Heart left ventricle (tissue), 16 donors: ENCODE measurements at regions not wholly inside any gene's neighbourhood (a gene's known extent, or its start where the extent isn't known, plus 50 kb on each side); places are given as distances from the start of the nearest gene placed in this dataset.

ENCODE experiments used
- ATAC-seq, 4 donors: fragments of 200-7000 bp; cut with Tn5 transposase; one replicate each; pipeline ENCODE4 v1.9.1; 2020 to 2022; ENCODE audit warnings: moderate library complexity in 4 of 4, mild to moderate bottlenecking in 3 of 4, moderate number of reproducible peaks in 1 of 4
- DNase-seq, 5 donors: peaks; one replicate each; pipeline ENCODE4 v3.0.0-alpha.2; 2020
- H3K27ac ChIP-seq, 12 donors: fragments of 200-600 bp; sonication (generic) in 4 of 12; one replicate each; pipeline versions ENCODE4 v1.5.0 to v1.8.0; 2016 to 2022; ENCODE audit warnings: mild to moderate bottlenecking in 2 of 12
- H3K27me3 ChIP-seq, 9 donors: fragments of 200-600 bp; sonication (generic) in 2 of 9; one replicate each; pipeline versions ENCODE4 v1.5.1 to v1.8.0; 2016 to 2022; ENCODE audit warnings: mild to moderate bottlenecking in 3 of 9
- H3K36me3 ChIP-seq, 9 donors: fragments of 200-600 bp; sonication (generic) in 2 of 9; one replicate each; pipeline versions ENCODE4 v1.5.0 to v1.8.0; 2018 to 2022; ENCODE audit warnings: mild to moderate bottlenecking in 2 of 9
- H3K4me1 ChIP-seq, 12 donors: fragments of 200-600 bp; sonication (generic) in 4 of 12; one replicate each; pipeline versions ENCODE4 v1.5.0 to v1.8.0; 2016 to 2022; ENCODE audit warnings: mild to moderate bottlenecking in 3 of 12
- H3K4me3 ChIP-seq, 12 donors: fragments of 200-600 bp; sonication (generic) in 4 of 12; one replicate each; pipeline versions ENCODE4 v1.5.0 to v1.8.0; 2017 to 2022; ENCODE audit warnings: mild to moderate bottlenecking in 9 of 12, moderate library complexity in 4 of 12
- H3K9me3 ChIP-seq, 12 donors: fragments of 200-600 bp; sonication (generic) in 4 of 12; one replicate each; pipeline versions ENCODE4 v1.5.0 to v1.8.0; 2016 to 2022; ENCODE audit warnings: mild to moderate bottlenecking in 1 of 12
- POLR2A ChIP-seq, 2 donors: fragments of 450-650 bp; IDR thresholded peaks; one replicate each; pipeline ENCODE4 v1.6.1; 2017; ENCODE audit warnings: antibody characterized with exemption in 2 of 2, mild to moderate bottlenecking in 2 of 2, moderate library complexity in 2 of 2
- WGBS, 4 donors: extraction: QIAGEN DNeasy Blood & Tissue Kit in 2 of 4; methylation state at CpG; one replicate each; pipeline versions ENCODE4 v1.1.5 to v1.1.7; 2013 to 2018; 5-methylcytosine and 5-hydroxymethylcytosine counted together
- intact Hi-C, 10 donors: fragments of 100-400 bp; cut with DNase I; formaldehyde crosslinking; loops; one replicate each; pipeline versions ENCODE4 v1.11.1 to v1.14.2; 2022
- TF ChIP-seq, protein P1 (sequence below), 12 donors: fragments of 200-600 bp; sonication (generic) in 4 of 12; IDR thresholded peaks; one replicate each; pipeline versions ENCODE4 v1.5.0 to v1.8.0; 2018 to 2022; ENCODE audit warnings: antibody characterized with exemption in 12 of 12, mild to moderate bottlenecking in 5 of 12
- donor health status: ischemic (EF 13 %, LVEDD 7.1; RV severe dilation, severe dysfunction).
- donor health status: healthy with polysubstance abuse.
- donor health status: DM: no; HTN: yes; CAD: no.
- donor health status: DM: no; HTN: no; CAD: no.
- donor health status: ischemic (EF 25% LVEDD 6.9; RV normal size, moderate dysfunction).
- donor health status: ischemic (EF 25% LVEDD 5.7; RV mildly dilated, moderate dysfunction).
- donor health status: healthy.
- donor health status: DM: yes; HTN: yes; CAD: no.
- donor health status: ischemic (EF 35%, LVEDD 5.7; RV mildly dilated, moderate dysfunction).
- donor health status: nonischemic (EF 11% LVEDD 7.7; RV severe dilation, severe dysfunction).
- donor health status: DM: yes; HTN: yes; CAD: no.
- donor health status: PGD.
- donor health status: ischemic (EF 29% LVEDD 5.4; RV normal size, mild dysfunction).
- donor health status: nonischemic (EF 23%, LVEDD 6.1; RV moderate dilation, normal function).

DNA sequence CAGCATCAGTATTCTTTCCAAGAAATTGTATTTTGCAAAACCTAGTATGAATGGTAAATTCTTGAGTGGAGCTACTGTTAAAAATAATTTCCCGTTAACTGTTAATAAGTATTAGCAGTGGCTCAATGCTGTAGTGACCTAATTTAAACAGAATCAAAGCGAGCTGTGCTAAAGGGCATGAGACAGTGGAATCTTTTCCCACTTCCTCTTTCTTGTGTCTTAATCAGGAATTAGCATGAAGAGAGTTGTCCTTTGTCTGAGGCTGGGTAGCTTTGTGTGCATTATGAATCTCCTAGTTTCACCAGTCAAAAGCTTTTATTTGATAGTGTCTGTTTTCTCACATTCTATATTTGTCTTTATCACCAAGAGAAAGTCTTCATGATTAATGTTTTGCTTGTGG, 298.8 kb upstream of the GCFC2 start:
- H3K9me3 ChIP-seq: no peaks in the 10 kb centered on the region
- no peak for TF ChIP-seq POLR2A (IDR thresholded peaks at IDR 0.05)
- TF ChIP-seq, protein P1, sequence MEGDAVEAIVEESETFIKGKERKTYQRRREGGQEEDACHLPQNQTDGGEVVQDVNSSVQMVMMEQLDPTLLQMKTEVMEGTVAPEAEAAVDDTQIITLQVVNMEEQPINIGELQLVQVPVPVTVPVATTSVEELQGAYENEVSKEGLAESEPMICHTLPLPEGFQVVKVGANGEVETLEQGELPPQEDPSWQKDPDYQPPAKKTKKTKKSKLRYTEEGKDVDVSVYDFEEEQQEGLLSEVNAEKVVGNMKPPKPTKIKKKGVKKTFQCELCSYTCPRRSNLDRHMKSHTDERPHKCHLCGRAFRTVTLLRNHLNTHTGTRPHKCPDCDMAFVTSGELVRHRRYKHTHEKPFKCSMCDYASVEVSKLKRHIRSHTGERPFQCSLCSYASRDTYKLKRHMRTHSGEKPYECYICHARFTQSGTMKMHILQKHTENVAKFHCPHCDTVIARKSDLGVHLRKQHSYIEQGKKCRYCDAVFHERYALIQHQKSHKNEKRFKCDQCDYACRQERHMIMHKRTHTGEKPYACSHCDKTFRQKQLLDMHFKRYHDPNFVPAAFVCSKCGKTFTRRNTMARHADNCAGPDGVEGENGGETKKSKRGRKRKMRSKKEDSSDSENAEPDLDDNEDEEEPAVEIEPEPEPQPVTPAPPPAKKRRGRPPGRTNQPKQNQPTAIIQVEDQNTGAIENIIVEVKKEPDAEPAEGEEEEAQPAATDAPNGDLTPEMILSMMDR (IDR thresholded peaks at IDR 0.05): no peak
- no peaks in the 10 kb centered on the region for H3K36me3 ChIP-seq
- no peak overlapping the region for H3K27ac ChIP-seq
- intact Hi-C loops: no loop called here
- H3K4me1 ChIP-seq: no peaks in the 10 kb centered on the region
- DNase-seq: no peak
- H3K4me3 ChIP-seq: no peak overlapping the region
- ATAC-seq: no peak
- no peaks in the 10 kb centered on the region for H3K27me3 ChIP-seq
- WGBS, 4 donors: 54 to 65% (median 62%) methylated on average over 2 of the region's 2 CpGs

DNA sequence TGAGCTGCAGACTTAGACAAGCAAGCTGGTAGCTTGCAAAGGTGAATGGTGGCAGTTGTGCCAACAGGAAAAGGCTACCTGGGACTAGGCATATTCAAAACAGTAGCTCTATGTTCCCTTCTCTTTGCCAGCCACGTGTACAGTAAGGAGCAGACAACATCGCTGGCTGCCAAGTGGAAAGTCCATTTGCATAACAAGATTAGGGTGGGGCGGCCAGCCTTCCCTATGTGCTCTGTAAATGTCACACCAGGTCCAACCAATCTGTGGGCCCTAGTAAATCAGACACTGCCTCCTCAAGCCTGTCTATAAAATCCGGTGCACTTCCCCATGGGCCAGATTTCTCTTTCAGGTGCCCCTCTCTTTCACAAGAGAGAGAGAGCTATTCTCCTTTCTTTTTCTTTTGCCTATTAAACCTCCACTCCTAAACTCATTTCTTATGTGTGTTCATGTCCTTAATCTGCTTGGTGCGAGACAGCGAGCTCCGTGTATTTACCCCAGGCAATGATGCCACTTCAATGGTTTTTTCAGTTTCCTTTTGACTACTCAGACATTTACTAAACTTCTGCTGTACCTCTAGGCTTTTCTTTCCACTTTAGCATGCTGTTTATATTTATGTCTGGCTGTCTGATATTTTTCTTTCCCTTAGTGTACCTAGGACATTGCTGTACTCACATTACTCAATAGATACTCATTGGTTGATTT, 297.4 kb upstream of the GCFC2 start:
- DNase-seq: no peak

DNA sequence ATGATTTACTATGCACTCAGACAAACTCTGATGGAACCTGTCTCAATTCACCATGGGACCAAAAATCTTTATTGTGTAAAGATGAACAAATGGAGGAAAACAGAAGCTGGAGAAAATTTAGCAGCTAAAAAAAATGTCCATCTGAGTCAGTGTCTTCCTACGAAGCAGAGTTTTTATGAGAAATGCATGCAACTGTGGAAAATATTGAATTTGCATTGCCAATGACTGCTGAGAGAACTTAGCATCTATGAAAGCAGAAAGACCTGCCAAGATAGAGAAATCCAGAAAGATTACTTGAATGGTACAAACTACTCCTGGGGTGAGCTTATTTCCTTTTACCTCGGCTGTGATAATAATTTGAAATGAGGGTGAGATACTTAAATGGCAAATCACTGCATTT, 289.7 kb upstream of the GCFC2 start:
- Histone ChIP-seq H3K27ac (no peak overlapping the region), H3K4me1 (no peaks in the 10 kb centered on the region), H3K4me3 (no peak overlapping the region), H3K9me3 (peaks cover 0 to 13% (median 0%) of the 10 kb centered on the region in 12 donors), H3K36me3 (no peaks in the 10 kb centered on the region), H3K27me3 (no peaks in the 10 kb centered on the region)
- ATAC-seq (no peak), DNase-seq (no peak)
- TF ChIP-seq, protein P1 (IDR thresholded peaks at IDR 0.05): no peak
- no peak for TF ChIP-seq POLR2A (IDR thresholded peaks at IDR 0.05)
- intact Hi-C loops: no loop called here
- WGBS, 4 donors: 56 to 82% (median 76%) methylated on average over 2 of the region's 2 CpGs

More for the DNA sequence above, 297.4 kb upstream of the GCFC2 start:
- H3K27ac ChIP-seq: no peak overlapping the region
- no peaks in the 10 kb centered on the region for H3K4me1 ChIP-seq
- no peak overlapping the region for H3K4me3 ChIP-seq
- no peaks in the 10 kb centered on the region for H3K27me3 ChIP-seq
- TF ChIP-seq, protein P1 (IDR thresholded peaks at IDR 0.05): no peak
- no peak for TF ChIP-seq POLR2A (IDR thresholded peaks at IDR 0.05)
- ATAC-seq: no peak
- WGBS, 4 donors: 48 to 59% (median 54%) methylated on average over 7 of the region's 7 CpGs
- intact Hi-C loops: no loop called here
- peaks cover 0 to 5% (median 0%) of the 10 kb centered on the region in 12 donors for H3K9me3 ChIP-seq
- no peaks in the 10 kb centered on the region for H3K36me3 ChIP-seq

DNA sequence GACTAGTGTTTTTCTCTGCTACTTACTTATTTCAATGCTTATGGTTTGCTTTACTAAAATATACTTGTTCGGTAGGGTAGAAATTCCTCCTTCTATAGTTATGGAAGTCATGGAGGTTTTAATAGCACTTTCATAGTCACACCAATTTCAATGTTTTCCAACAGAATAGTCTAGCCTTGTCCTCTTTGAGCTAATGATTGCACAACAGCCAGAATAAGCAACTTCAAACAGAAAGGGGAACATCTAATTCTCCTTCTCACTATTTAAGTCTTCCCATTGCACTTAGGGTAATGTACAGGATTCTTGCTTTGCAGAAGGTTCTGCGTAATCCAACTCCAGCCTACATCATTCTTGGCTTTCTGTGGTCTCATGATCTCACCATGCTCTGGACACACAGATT, 287.7 kb upstream of the GCFC2 start:
- Histone ChIP-seq H3K27me3 (no peaks in the 10 kb centered on the region), H3K36me3 (no peaks in the 10 kb centered on the region), H3K4me3 (no peak overlapping the region), H3K4me1 (no peaks in the 10 kb centered on the region), H3K27ac (no peak overlapping the region), H3K9me3 (peaks cover 0 to 29% (median 2%) of the 10 kb centered on the region in 12 donors)
- ATAC-seq (no peak), DNase-seq (no peak)
- TF ChIP-seq, protein P1 (IDR thresholded peaks at IDR 0.05): no peak
- no peak for TF ChIP-seq POLR2A (IDR thresholded peaks at IDR 0.05)
- intact Hi-C loops: no loop called here
- WGBS, 4 donors: 83 to 95% (median 89%) methylated on average over 2 of the region's 2 CpGs
